ENCODE measurements at regions not wholly inside any gene's neighbourhood (a gene's known extent, or its start where the extent isn't known, plus 50 kb on each side); places are given as distances from the start of the nearest gene placed in this dataset.

GRCh38 chr2:122077114-122077513, 321.7 kb downstream of the TSN start:
- no peak overlapping the region for H2BK12ac ChIP-seq (ENCODE audit: low read depth, low read length)
- H3K79me1 ChIP-seq (ENCODE audit: low read depth, low read length), result no peaks in the 10 kb centered on the region; the same call in 1 of the 2 replicates
- no peak overlapping the region for H3K23ac ChIP-seq (ENCODE audit: insufficient read length)
- DNase-seq (ENCODE audit: low read depth in 1 of 2, low spot score in 2 of 2) (no peak), FAIRE-seq (no peak)
- no peak overlapping the region for H2BK20ac ChIP-seq (ENCODE audit: low read length)
- no peak overlapping the region for H2BK5ac ChIP-seq (ENCODE audit: low read depth, low read length)
- ChIA-PET POLR2A (ENCODE audit: partially characterized antibody) (no interaction called here), CTCF (ENCODE audit: partially characterized antibody) (interaction anchor here (0.8 to 1.4 kb wide), 2 partner anchors 11 to 56 kb away, joined by 3 read pairs; no protein-coding TSS in a partner anchor)
- H2BK15ac ChIP-seq (ENCODE audit: low read length), result no peak overlapping the region
- no peak overlapping the region for H3K56ac ChIP-seq (replicated peaks; ENCODE audit: insufficient read length, low read depth, low read length)
- H4K8ac ChIP-seq (ENCODE audit: extremely low read depth, insufficient read depth, low read length), result no peak overlapping the region
- H3K4ac ChIP-seq (replicated peaks; ENCODE audit: insufficient read length, low read depth, low read length), result no peak overlapping the region
- no peak overlapping the region for H3K9ac ChIP-seq (replicated peaks in 1 of 4; ENCODE audit: extremely low read depth in 1 of 4, low read depth in 3 of 4, low read length in 3 of 4)
- no peaks in the 10 kb centered on the region for H3K79me2 ChIP-seq (ENCODE audit: control insufficient read depth in 1 of 2, insufficient read depth in 2 of 2, low read length in 2 of 2)
- H3K14ac ChIP-seq (ENCODE audit: insufficient read length), result no peak overlapping the region
- H3K27me3 ChIP-seq (replicated peaks in 1 of 4; ENCODE audit: control insufficient read depth in 3 of 4, extremely low read depth in 1 of 4, insufficient read depth in 3 of 4, low read length in 3 of 4), result no peaks in the 10 kb centered on the region
- H4K5ac ChIP-seq (ENCODE audit: insufficient read length, low read depth, low read length), result no peak overlapping the region
- no peak overlapping the region for H3K18ac ChIP-seq (ENCODE audit: extremely low read depth, low read length)
- H2BK120ac ChIP-seq (replicated peaks; ENCODE audit: low read depth, low read length), result no peak overlapping the region
- no peaks in the 10 kb centered on the region for H3K9me3 ChIP-seq (ENCODE audit: insufficient read depth in 2 of 2, low read depth in 1 of 2, low read length in 1 of 2)
- H3K23me2 ChIP-seq (ENCODE audit: low read depth, low read length), result no peaks in the 10 kb centered on the region
- H3K27ac ChIP-seq (ENCODE audit: low read depth, low read length), result no peak overlapping the region
- H4K91ac ChIP-seq (replicated peaks; ENCODE audit: insufficient read length, low read length), result no peak overlapping the region
- WGBS, 2 experiments (ENCODE audit: extremely low coverage in 1 of 2, insufficient coverage in 1 of 2, insufficient read length in 1 of 2, insufficient replicate concordance in 2 of 2, low coverage in 1 of 2, low lambda C conversion rate in 2 of 2, missing lambda C conversion rate in 1 of 2), result 93% methylated on average over 3 of the region's 3 CpGs; no CpG with 5 or more reads in 1 of the 2 experiments
- H3K4me2 ChIP-seq (ENCODE audit: insufficient read depth in 1 of 2, low read depth in 2 of 2, low read length in 2 of 2), result no peak overlapping the region
- no peak overlapping the region for H3K4me3 ChIP-seq (ENCODE audit: extremely low read depth in 1 of 4, insufficient read depth in 2 of 4, low read depth in 3 of 4, low read length in 4 of 4)
- no peak overlapping the region for H2AK5ac ChIP-seq (ENCODE audit: low read depth, low read length)
- no peak overlapping the region for H2AFZ ChIP-seq (ENCODE audit: low read length)
- peaks cover 0 to 5% (median 3%) of the 10 kb centered on the region in 4 experiments; a peak in 4 of 7 replicates for H3K4me1 ChIP-seq (replicated peaks in 1 of 4; ENCODE audit: control insufficient read depth in 3 of 4, insufficient read depth in 4 of 4, low read length in 3 of 4)
- TF ChIP-seq RBBP5 (IDR thresholded peaks at IDR 0.05; ENCODE audit: borderline replicate concordance, low read depth, low read length) (no peak), SUZ12 (IDR thresholded peaks at IDR 0.05; ENCODE audit: low read length) (no peak), CBX5 (IDR thresholded peaks at IDR 0.05; ENCODE audit: low read depth, low read length) (no peak), CREB1 (IDR thresholded peaks at IDR 0.05) (no peak), ATF2 (IDR thresholded peaks at IDR 0.05; ENCODE audit: low read length) (no peak), CBX8 (IDR thresholded peaks at IDR 0.05; ENCODE audit: borderline replicate concordance, low read depth, low read length) (no peak), HDAC6 (IDR thresholded peaks at IDR 0.05; ENCODE audit: low read depth, low read length) (no peak), POU5F1 (IDR thresholded peaks at IDR 0.05; ENCODE audit: low read depth, low read length) (no peak), USF2 (IDR thresholded peaks at IDR 0.05; ENCODE audit: low read length) (no peak), JUND (IDR thresholded peaks at IDR 0.05; ENCODE audit: low read length) (no peak), TCF12 (IDR thresholded peaks at IDR 0.05; ENCODE audit: low read depth, low read length) (no peak), TAF7 (optimal IDR thresholded peaks at IDR 0.05; ENCODE audit: borderline replicate concordance, low read depth, low read length) (no peak), SP2 (IDR thresholded peaks at IDR 0.05; ENCODE audit: low read length) (no peak)
- H3K36me3 ChIP-seq (ENCODE audit: control insufficient read depth in 2 of 4, insufficient read depth in 4 of 4, low read length in 3 of 4), result no peaks in the 10 kb centered on the region
- no peaks in the 10 kb centered on the region for H4K20me1 ChIP-seq (replicated peaks in 1 of 2; ENCODE audit: control insufficient read depth in 1 of 2, insufficient read depth in 2 of 2, low read length in 2 of 2)
